Tongue (tissue), 1 donor: ENCODE measurements at regions not wholly inside any gene's neighbourhood (a gene's known extent, or its start where the extent isn't known, plus 50 kb on each side); places are given as distances from the start of the nearest gene placed in this dataset.

Experiments
- DNase-seq: peaks from one replicate; pipeline ENCODE4 v3.0.0-alpha.2; 2015

GRCh38 chr11:112753706-112754105 is 207.5 kb upstream of the NCAM1 start:
- no peak for DNase-seq

- DNase-seq: no peak
Observed at GRCh38 chr11:112759418-112759817, 201.8 kb upstream of the NCAM1 start.

DNA sequence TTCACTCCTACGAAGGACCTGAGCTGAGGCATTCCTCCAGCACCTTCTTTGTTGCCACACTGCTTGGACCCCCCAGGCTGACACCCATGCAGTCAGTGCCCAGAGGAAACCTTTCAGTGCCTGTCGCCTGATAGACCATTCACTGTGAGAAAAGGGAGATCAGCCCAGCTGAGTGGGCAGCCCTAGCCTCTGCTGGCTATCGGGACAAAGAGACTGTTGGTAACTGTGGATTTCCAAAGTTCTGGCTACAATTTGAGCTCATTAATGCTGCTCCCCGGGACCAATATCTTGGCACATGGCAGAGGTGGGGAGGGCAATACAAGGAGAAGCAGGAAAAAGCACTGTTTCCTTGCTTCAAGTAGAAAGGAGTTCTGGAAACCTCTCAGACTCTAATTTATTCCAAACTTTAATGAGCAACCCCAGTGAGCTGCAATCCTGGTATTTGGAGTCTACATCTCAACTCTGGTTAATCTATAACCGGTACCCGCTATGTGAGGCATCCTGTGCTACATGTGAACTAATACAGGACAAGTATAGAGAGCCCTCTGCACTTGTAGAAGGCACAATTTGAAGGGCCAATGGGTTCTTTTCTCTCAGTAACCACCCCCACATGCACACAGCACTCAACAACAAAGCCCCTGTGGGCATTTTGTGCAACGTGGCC is 200.7 kb upstream of the NCAM1 start:
- DNase-seq: no peak

GRCh38 chr11:112761911-112762706 is 199.1 kb upstream of the NCAM1 start:
- DNase-seq: no peak

- no peak for DNase-seq
Observed at GRCh38 chr11:112762707-112763090, 198.5 kb upstream of the NCAM1 start.

DNA sequence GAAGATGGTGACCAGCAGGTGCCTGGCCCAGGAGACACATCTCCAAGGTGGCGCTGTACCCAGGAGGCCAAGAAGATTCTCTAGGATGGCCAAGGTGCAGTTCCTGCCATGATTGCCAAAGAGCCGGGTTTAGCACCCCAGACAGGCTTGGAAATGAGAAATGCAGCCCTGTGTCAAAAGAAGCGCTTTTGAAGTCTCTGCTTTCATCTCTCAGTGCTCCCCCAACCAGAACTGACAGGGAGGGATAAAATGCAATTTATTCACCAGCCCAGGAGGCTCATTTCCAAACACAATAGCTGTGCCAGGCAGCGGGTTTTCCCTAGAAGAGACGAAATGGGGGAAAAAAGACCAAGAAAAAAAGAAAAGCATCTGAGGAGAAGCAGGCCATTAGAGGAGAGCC is 195.9 kb upstream of the NCAM1 start:
- no peak for DNase-seq

DNA sequence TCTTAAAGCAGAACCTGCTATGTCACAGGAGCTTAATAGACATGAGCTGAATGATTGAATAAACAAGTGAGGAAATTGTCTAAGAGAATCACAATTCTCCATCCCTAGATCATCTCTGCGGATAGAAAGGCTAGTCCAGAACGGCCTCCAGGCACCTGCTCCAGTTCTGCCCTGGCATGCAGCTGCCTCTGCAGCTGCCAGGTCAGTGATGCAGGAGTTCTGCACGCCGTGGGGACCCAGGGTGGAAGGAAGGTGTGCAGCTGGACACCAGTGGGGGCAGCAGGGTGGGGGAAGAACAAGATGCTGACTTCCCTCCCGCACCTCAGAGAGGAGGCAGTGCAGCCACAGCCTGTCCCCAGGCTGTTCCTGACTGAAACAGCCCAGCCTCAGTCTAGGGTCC is 192.1 kb upstream of the NCAM1 start:
- DNase-seq: no peak

- DNase-seq: no peak
Observed at GRCh38 chr11:112769584-112769983, 191.6 kb upstream of the NCAM1 start.

- DNase-seq: no peak
Observed at GRCh38 chr11:112770033-112770432, 191.2 kb upstream of the NCAM1 start.

DNA sequence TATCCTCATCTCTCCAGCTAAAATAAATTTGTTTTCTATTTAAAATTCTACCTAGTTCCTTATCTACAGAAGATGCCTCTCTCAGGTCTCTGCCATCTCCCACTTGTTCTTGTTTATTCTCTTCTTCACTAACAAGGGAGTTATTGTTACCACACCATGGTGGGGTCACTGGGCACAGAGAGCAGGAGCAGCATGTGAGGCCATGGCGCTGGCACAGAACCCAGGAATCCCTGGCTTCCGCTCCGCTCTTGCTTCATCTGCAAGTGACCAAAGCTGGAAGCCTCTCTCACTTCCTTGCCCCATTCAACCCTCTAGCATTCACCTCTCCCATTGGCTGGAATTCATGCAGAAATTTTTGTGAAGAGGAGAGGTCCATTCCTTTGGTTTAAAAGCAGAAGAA is 190.7 kb upstream of the NCAM1 start:
- DNase-seq: no peak

DNA sequence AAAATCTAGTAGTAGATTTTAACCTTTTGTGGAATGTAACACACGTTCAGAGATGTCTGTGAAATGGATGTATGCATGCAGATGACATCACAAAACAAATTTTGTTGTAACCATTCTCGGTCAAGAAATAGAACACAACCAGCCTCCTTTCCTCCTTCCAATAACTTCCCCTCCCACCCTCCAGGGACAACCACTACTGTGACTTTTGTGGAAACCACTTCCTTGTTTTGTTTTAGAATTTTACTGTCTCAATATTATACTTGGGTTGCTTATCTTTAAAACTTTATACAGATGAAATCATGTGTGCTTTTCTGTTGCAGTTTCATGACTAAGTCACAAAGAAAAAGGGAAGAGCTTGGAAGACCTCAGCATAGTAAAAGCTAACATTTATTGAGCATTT is 189.4 kb upstream of the NCAM1 start:
- no peak for DNase-seq

DNA sequence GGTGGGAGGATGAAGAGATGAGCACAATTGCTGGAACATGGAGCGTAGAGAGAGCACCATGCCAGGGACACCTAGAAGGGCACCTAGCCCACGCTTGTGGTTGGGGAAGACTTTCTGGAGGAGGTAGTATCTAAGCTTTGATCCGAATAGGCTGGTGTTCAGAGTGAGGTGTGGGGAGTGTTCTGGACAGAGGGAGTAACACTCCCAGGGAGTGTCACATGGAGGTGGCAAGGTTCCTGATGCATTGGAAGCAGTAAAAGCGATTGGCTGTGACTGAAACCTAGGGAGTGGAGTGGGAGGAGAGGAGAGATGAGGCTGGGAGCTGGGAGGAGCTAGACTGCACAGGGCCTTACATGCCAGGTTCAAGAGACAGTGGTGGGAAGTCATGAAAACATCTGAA is 188.0 kb upstream of the NCAM1 start:
- no peak for DNase-seq

- no peak for DNase-seq
Observed at GRCh38 chr11:112776834-112777233, 184.4 kb upstream of the NCAM1 start.

- DNase-seq: no peak
Observed at GRCh38 chr11:112777283-112777751, 183.9 kb upstream of the NCAM1 start.

DNA sequence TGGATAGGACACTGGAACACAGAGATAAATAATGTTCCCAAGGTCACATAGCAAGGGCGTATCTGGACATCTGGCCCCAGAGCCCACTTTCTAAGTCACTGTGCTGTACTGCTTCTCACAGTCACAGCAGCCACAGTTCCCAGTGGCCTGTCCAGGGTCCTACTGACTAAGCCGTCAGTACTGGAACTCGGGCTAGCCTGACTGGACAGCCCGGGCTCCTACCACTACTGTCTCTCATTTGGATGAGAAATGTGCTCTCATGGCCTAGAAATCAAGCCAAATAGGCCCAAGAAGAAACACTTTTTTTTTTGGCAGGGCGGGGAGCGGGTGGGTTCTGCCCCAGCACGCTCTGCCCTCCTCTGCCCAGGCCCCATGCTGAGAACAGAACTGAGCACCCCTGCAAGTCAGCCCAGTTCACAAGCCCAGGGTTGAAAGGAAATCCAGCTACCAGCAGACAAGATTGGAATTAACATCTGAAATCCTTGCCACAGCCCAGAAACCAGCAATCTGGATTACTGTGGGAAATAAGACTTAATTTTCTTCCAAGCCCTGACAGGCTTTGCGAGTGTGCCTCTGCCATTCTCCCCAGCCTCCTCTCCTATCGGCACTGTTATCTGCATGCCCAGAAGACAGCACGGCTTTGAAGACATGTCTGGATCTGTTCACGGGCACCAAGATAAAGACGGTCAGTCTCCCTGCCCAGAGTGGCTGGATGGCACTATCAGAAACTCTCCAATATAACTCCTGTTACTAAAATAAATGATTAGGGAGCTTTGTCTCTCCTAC is 182.9 kb upstream of the NCAM1 start:
- no peak for DNase-seq

DNA sequence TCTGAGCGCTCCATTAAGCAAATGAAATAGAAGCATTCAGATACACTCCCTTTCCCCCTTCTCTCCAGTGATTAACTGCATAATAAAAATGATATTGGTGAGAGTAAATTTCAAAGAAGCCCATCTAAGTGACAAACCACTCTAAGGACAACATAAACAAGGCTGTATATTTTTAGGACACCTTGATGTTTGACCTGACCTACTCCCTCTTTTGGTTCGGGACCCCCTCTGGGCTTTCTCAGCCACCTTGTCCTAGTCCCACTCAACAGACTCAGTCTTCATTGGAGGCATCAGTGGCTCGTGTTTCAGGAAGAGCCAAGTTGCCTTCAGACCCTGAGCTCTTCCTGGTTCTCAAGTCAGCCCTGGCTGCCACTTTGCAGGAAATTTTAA is 182.3 kb upstream of the NCAM1 start:
- DNase-seq: no peak

DNA sequence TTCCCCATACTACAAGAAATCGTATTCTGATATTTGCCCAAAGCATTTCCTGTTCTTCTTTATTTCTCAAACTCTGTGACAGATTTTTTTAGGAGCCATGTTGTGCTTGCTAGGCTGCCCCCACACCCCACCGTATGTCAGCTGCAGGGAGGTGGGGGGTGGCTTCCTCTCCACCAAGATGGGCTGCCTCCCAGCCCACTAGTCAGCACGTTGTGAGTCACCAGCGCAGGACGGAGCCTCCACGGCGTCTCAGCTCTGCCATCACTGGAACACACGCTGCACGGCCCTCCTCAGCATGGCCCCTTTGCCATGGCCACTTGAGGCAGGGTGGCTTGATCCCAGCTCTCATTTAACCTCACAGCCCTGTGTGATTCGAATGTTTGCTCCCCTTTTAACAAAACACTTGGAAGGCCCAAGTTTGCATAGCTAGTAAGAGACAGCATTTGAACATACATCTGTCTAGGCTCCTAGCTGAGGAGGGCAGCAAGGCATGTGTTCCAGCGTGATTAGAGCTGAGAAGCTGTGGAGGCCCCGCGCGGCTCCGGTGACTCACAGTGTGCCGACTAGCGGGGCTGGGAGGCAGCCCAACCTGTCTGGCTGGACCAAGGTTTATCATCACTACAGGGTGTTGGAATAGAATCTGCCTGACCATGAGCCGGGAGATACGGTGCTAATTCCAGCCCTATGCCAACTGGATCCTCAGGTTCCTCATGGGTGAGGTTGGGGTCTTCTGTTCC is 180.7 kb upstream of the NCAM1 start:
- no peak for DNase-seq

DNA sequence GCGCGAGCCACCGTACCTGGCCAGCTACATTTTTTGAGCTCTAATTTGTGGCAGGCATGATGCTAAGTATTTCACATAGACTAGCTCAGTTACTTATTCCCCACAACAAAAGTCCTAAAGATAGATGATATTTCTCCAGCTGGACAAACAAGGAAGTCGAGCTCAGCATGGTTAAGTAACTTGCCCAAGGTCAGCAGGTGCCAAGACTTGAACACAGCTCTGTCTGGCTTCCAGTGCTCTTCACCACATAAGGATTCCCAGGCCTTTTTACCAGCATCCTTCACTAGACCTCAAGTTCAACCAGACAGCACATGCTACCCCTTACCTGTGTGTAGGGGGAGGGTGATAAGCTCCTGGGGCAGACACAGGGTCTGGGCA is 177.3 kb upstream of the NCAM1 start:
- DNase-seq: no peak

- DNase-seq: peak; percentile 91
Observed at GRCh38 chr11:112784323-112785073, 176.7 kb upstream of the NCAM1 start.

GRCh38 chr11:112785149-112785548 is 176.1 kb upstream of the NCAM1 start:
- no peak for DNase-seq

DNA sequence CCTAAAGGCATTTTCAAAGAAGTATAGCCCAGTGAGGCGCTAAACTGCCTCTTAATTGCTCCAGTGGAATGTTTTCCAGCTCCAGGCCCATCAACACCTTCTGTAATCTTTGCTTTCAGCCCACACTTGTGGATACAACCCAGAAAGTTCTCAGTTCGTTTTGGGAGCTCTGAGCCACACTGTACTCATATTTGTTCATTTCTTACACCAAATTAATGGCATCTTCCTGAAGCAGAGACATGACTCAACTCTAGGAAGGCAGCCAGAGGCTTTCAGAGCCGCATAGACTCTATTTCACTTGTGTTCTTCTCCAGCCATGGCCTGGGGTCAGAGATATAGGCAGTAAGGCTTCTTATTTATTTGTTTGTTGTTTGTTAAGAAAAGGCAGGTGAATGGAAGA is 175.5 kb upstream of the NCAM1 start:
- peak; percentile 75 for DNase-seq

DNA sequence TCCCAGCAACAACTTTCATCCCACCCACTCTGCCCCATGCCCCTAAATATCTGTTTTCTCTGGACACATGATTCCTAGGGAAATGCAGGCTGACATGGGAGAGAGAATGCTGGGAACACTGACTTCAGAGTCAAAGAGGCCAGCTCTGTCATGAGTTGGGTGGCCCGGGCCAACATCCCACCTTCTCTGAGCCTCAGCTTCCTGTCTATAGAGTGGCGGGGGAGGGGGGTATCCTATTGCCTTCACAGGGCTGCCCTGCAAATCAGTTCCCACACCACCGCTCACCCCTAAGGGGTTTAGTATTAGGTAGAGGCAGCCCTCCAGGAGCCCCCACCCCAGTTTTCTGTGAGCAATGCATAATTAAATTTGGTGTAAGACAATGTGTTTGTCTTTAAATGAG is 175.0 kb upstream of the NCAM1 start:
- no peak for DNase-seq
